ENCODE measurements at regions not wholly inside any gene's neighbourhood (a gene's known extent, or its start where the extent isn't known, plus 50 kb on each side); places are given as distances from the start of the nearest gene placed in this dataset.

GRCh38 chr1:193367863-193368262 lies 181.4 kb upstream of the B3GALT2 start:
- Histone ChIP-seq H3K4me1 (no peaks in the 10 kb centered on the region), H3K9me3 (peaks cover 0 to 5% (median 0%) of the 10 kb centered on the region in 4 donors), H3K4me3 (no peak overlapping the region), H3K27me3 (no peaks in the 10 kb centered on the region), H3K27ac (peak overlapping the region in 1 of 4 donors; percentile 41), H3K36me3 (no peaks in the 10 kb centered on the region)
- WGBS, 2 donors, result 69 to 73% methylated on average over 1 of the region's 1 CpG
- DNase-seq (ENCODE audit: low spot score in 2 of 2), result no peak
- TF ChIP-seq POLR2A (IDR thresholded peaks at IDR 0.05) (no peak), CTCF (IDR thresholded peaks at IDR 0.05) (no peak), EP300 (IDR thresholded peaks at IDR 0.05) (no peak)

GRCh38 chr1:193366764-193367507 lies 180.5 kb upstream of the B3GALT2 start:
- TF ChIP-seq EP300 (IDR thresholded peaks at IDR 0.05) (no peak), CTCF (IDR thresholded peaks at IDR 0.05) (no peak), POLR2A (IDR thresholded peaks at IDR 0.05) (no peak)
- no peak overlapping the region for H3K27ac ChIP-seq
- WGBS, 2 donors, result 93 to 94% methylated on average over 1 of the region's 1 CpG

GRCh38 chr1:193365966-193366365 lies 179.6 kb upstream of the B3GALT2 start:
- TF ChIP-seq CTCF (IDR thresholded peaks at IDR 0.05), result no peak
- no peak for TF ChIP-seq POLR2A (IDR thresholded peaks at IDR 0.05)
- no peak for TF ChIP-seq EP300 (IDR thresholded peaks at IDR 0.05)
- H3K27me3 ChIP-seq, result no peaks in the 10 kb centered on the region
- H3K4me1 ChIP-seq, result no peaks in the 10 kb centered on the region
- H3K36me3 ChIP-seq, result no peaks in the 10 kb centered on the region
- WGBS, 2 donors, result 79 to 81% methylated on average over 2 of the region's 2 CpGs
- H3K27ac ChIP-seq, result no peak overlapping the region
- peaks cover 0 to 5% (median 0%) of the 10 kb centered on the region in 4 donors for H3K9me3 ChIP-seq
- DNase-seq (ENCODE audit: low spot score in 2 of 2), result no peak
- H3K4me3 ChIP-seq, result no peak overlapping the region

More at GRCh38 chr1:193366764-193367507, 180.5 kb upstream of the B3GALT2 start:
- Histone ChIP-seq H3K4me3 (no peak overlapping the region), H3K36me3 (no peaks in the 10 kb centered on the region), H3K4me1 (no peaks in the 10 kb centered on the region), H3K9me3 (peaks cover 0 to 5% (median 0%) of the 10 kb centered on the region in 4 donors), H3K27me3 (no peaks in the 10 kb centered on the region)
- no peak for DNase-seq (ENCODE audit: low spot score in 2 of 2)

- 90 to 91% methylated on average over 5 of the region's 5 CpGs for WGBS, 2 donors
- no peak for TF ChIP-seq EP300 (IDR thresholded peaks at IDR 0.05)
- no peak for TF ChIP-seq CTCF (IDR thresholded peaks at IDR 0.05)
- TF ChIP-seq POLR2A (IDR thresholded peaks at IDR 0.05), result no peak
- Histone ChIP-seq H3K27ac (no peak overlapping the region), H3K36me3 (no peaks in the 10 kb centered on the region), H3K4me3 (no peak overlapping the region), H3K4me1 (no peaks in the 10 kb centered on the region), H3K9me3 (no peaks in the 10 kb centered on the region), H3K27me3 (no peaks in the 10 kb centered on the region)
- DNase-seq (ENCODE audit: low spot score in 2 of 2), result no peak
Measured at GRCh38 chr1:193359631-193360030, 173.2 kb upstream of the B3GALT2 start.

- no peak for DNase-seq (ENCODE audit: low spot score in 2 of 2)
- TF ChIP-seq EP300 (IDR thresholded peaks at IDR 0.05), result no peak
- TF ChIP-seq CTCF (IDR thresholded peaks at IDR 0.05), result no peak
- TF ChIP-seq POLR2A (IDR thresholded peaks at IDR 0.05), result no peak
- Histone ChIP-seq H3K4me3 (no peak overlapping the region), H3K9me3 (no peaks in the 10 kb centered on the region), H3K27me3 (no peaks in the 10 kb centered on the region), H3K27ac (no peak overlapping the region), H3K4me1 (no peaks in the 10 kb centered on the region), H3K36me3 (no peaks in the 10 kb centered on the region)
- 75 to 76% methylated on average over 3 of the region's 3 CpGs for WGBS, 2 donors
Measured at GRCh38 chr1:193358419-193358818, 172.0 kb upstream of the B3GALT2 start.
